ENCODE measurements at regions not wholly inside any gene's neighbourhood (a gene's known extent, or its start where the extent isn't known, plus 50 kb on each side); places are given as distances from the start of the nearest gene placed in this dataset.
"Not testable (repeated sequence)": the region's sequence is repeated elsewhere in the genome, so short reads cannot be mapped to it uniquely, and the experiment has no call there.

GRCh38 chr15:62371683-62372082 is 206.6 kb upstream of the C2CD4B start:
- not testable (repeated sequence) for DNase-seq (ENCODE audit: low spot score)

- no peak for DNase-seq (ENCODE audit: low spot score)
These were observed 212.8 kb upstream of the C2CD4B start for GRCh38 chr15:62377736-62378480.

GRCh38 chr15:62378772-62379498 is 213.8 kb upstream of the C2CD4B start:
- no peak for DNase-seq (ENCODE audit: low spot score)

- DNase-seq (ENCODE audit: low spot score): no peak
These were observed 214.9 kb upstream of the C2CD4B start for GRCh38 chr15:62380011-62380410.

GRCh38 chr15:62382046-62382445 is 217.0 kb upstream of the C2CD4B start:
- no peak for DNase-seq (ENCODE audit: low spot score)

GRCh38 chr15:62389885-62390790 is 225.1 kb upstream of the C2CD4B start, which contains the start of gene TLN2:
Gene TLN2, plus strand, starts transcription at chr15:62390550.
- DNase-seq (ENCODE audit: low spot score): peak; percentile 18

- no peak for DNase-seq (ENCODE audit: low spot score)
These were observed 225.9 kb upstream of the C2CD4B start for GRCh38 chr15:62390791-62391640.

GRCh38 chr15:62391641-62392262 is 226.7 kb upstream of the C2CD4B start:
- no peak for DNase-seq (ENCODE audit: low spot score)

- DNase-seq (ENCODE audit: low spot score): no peak
These were observed 227.3 kb upstream of the C2CD4B start for GRCh38 chr15:62392376-62392775.

- DNase-seq (ENCODE audit: low spot score): no peak
These were observed 228.1 kb upstream of the C2CD4B start for GRCh38 chr15:62393196-62393595.

GRCh38 chr15:62394079-62394478 is 229.0 kb upstream of the C2CD4B start:
- no peak for DNase-seq (ENCODE audit: low spot score)

- no peak for DNase-seq (ENCODE audit: low spot score)
These were observed 235.7 kb upstream of the C2CD4B start for GRCh38 chr15:62400778-62401177.

GRCh38 chr15:62402687-62403086 is 237.6 kb upstream of the C2CD4B start:
- no peak for DNase-seq (ENCODE audit: low spot score)

- DNase-seq (ENCODE audit: low spot score): peak; percentile 33
These were observed 238.2 kb upstream of the C2CD4B start for GRCh38 chr15:62403164-62403809.

- DNase-seq (ENCODE audit: low spot score): no peak
These were observed 239.3 kb upstream of the C2CD4B start for GRCh38 chr15:62404194-62404985.

- DNase-seq (ENCODE audit: low spot score): no peak
These were observed 241.3 kb upstream of the C2CD4B start for GRCh38 chr15:62406305-62406891.

- DNase-seq (ENCODE audit: low spot score): no peak
These were observed 242.1 kb upstream of the C2CD4B start for GRCh38 chr15:62407216-62407615.

- DNase-seq (ENCODE audit: low spot score): no peak
These were observed 242.9 kb upstream of the C2CD4B start for GRCh38 chr15:62407962-62408361.

GRCh38 chr15:62409466-62409865 is 244.4 kb upstream of the C2CD4B start:
- no peak for DNase-seq (ENCODE audit: low spot score)

Data from hematopoietic multipotent progenitor cell treated with erythropoietin and hydrocortisone succinate and interleukin-3 and kit ligand, for 17 days (in vitro differentiated cells).